ENCODE measurements at regions not wholly inside any gene's neighbourhood (a gene's known extent, or its start where the extent isn't known, plus 50 kb on each side); places are given as distances from the start of the nearest gene placed in this dataset.

DNA sequence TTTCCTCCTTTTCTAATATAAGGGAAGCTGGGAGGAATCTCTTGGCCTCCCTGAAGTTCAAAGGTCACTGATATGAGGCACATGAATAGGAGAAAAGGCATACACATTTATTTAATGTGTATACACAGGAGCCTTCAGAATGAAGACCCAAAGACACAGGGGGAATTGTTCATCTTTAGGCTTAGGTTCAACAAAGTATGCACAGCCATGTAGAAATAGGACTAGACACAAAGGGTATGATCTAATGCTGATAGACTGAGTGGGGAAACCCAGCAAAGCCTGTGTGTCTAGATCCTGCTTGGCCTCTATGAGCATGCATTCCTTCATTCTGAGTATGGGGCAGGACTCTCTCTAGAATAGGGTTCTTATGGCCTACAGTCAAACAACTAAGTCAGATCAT is 177.1 kb upstream of the RFC3 start:
- TF ChIP-seq GATA3 (IDR thresholded peaks at IDR 0.05; ENCODE audit: low read depth, low read length), result no peak
- no peak for TF ChIP-seq GATA2 (IDR thresholded peaks at IDR 0.05; ENCODE audit: low read depth, low read length)
